ENCODE measurements at regions not wholly inside any gene's neighbourhood (a gene's known extent, or its start where the extent isn't known, plus 50 kb on each side); places are given as distances from the start of the nearest gene placed in this dataset.

GRCh38 chrX:45454290-45454689 lies 253.6 kb upstream of the DIPK2B start:
- Mint-ChIP-seq H3K27me3 (ENCODE audit: insufficient read depth) (no peaks in the 10 kb centered on the region), H3K27ac (no peak overlapping the region), H3K4me1 (ENCODE audit: low read depth) (peaks cover 59% of the 10 kb centered on the region), H3K36me3 (ENCODE audit: low read depth) (peaks cover 28% of the 10 kb centered on the region), H3K4me3 (no peak overlapping the region), H3K9me3 (peaks cover 2% of the 10 kb centered on the region; the same call in 1 of the 2 replicates)
- no peak for TF ChIP-seq CTCF (IDR thresholded peaks at IDR 0.05)
- DNase-seq, result no peak

GRCh38 chrX:45449982-45450381 lies 249.3 kb upstream of the DIPK2B start:
- Mint-ChIP-seq H3K4me3 (no peak overlapping the region), H3K27ac (peak overlapping the region; percentile 61), H3K4me1 (ENCODE audit: low read depth) (peaks cover 76% of the 10 kb centered on the region), H3K9me3 (no peaks in the 10 kb centered on the region), H3K27me3 (ENCODE audit: insufficient read depth) (no peaks in the 10 kb centered on the region), H3K36me3 (ENCODE audit: low read depth) (peaks cover 11% of the 10 kb centered on the region)
- no peak for TF ChIP-seq CTCF (IDR thresholded peaks at IDR 0.05)
- peak; percentile 49 for DNase-seq

- Mint-ChIP-seq H3K4me3 (no peak overlapping the region; the same call in 1 of the 2 replicates), H3K36me3 (ENCODE audit: low read depth) (peaks cover 13% of the 10 kb centered on the region), H3K27ac (peak overlapping the region; percentile 63), H3K4me1 (ENCODE audit: low read depth) (peaks cover 81% of the 10 kb centered on the region), H3K9me3 (no peaks in the 10 kb centered on the region), H3K27me3 (ENCODE audit: insufficient read depth) (no peaks in the 10 kb centered on the region)
- TF ChIP-seq CTCF (IDR thresholded peaks at IDR 0.05), result no peak
- DNase-seq, result no peak
Observed at GRCh38 chrX:45447995-45448394, 247.3 kb upstream of the DIPK2B start.

- Mint-ChIP-seq H3K9me3 (no peaks in the 10 kb centered on the region), H3K27me3 (ENCODE audit: insufficient read depth) (no peaks in the 10 kb centered on the region), H3K36me3 (ENCODE audit: low read depth) (peaks cover 12% of the 10 kb centered on the region), H3K4me3 (no peak overlapping the region), H3K27ac (peak overlapping the region; percentile 63), H3K4me1 (ENCODE audit: low read depth) (peaks cover 79% of the 10 kb centered on the region)
- no peak for TF ChIP-seq CTCF (IDR thresholded peaks at IDR 0.05)
- DNase-seq, result no peak
Observed at GRCh38 chrX:45447331-45447730, 246.7 kb upstream of the DIPK2B start.

- Mint-ChIP-seq H3K36me3 (ENCODE audit: low read depth) (peaks cover 12% of the 10 kb centered on the region), H3K4me3 (peak overlapping the region; percentile 16; the same call in 1 of the 2 replicates), H3K27me3 (ENCODE audit: insufficient read depth) (no peaks in the 10 kb centered on the region), H3K27ac (peak overlapping the region; percentile 93), H3K4me1 (ENCODE audit: low read depth) (peaks cover 76% of the 10 kb centered on the region), H3K9me3 (no peaks in the 10 kb centered on the region)
- no peak for TF ChIP-seq CTCF (IDR thresholded peaks at IDR 0.05)
- peak; percentile 89 for DNase-seq
Observed at GRCh38 chrX:45445745-45446412, 245.2 kb upstream of the DIPK2B start.

All from HFFc6 (cell line).